Activated T-helper 17 cell treated with anti-CD3 and anti-CD28 coated beads, Interleukin-2, amount 50 U/mL, for 72 hours (primary cell): ENCODE measurements at regions not wholly inside any gene's neighbourhood (a gene's known extent, or its start where the extent isn't known, plus 50 kb on each side); places are given as distances from the start of the nearest gene placed in this dataset.
"Not testable (repeated sequence)": the region's sequence is repeated elsewhere in the genome, so short reads cannot be mapped to it uniquely, and the experiment has no call there.

Experiments
- ATAC-seq: fragments of 150-1000 bp; cut with Tn5 transposase; replicated peaks from 2 replicates; pipeline ENCODE4 v1.10.0; 2021; ENCODE audit warnings: mild to moderate bottlenecking, moderate library complexity
- H3K27ac Mint-ChIP-seq: one replicate; pipeline ENCODE4 v1.8.0; 2022; ENCODE audit warnings: mixed read lengths
- H3K27me3 Mint-ChIP-seq: one replicate; pipeline ENCODE4 v1.8.0; 2022; ENCODE audit warnings: mixed read lengths
- H3K36me3 Mint-ChIP-seq: one replicate; pipeline ENCODE4 v1.8.0; 2022; ENCODE audit warnings: low read depth, mild to moderate bottlenecking, mixed read lengths
- H3K4me1 Mint-ChIP-seq: one replicate; pipeline ENCODE4 v1.8.0; 2022; ENCODE audit warnings: mixed read lengths
- H3K4me3 Mint-ChIP-seq: one replicate; pipeline ENCODE4 v1.8.0; 2022; ENCODE audit warnings: mild to moderate bottlenecking, mixed read lengths
- H3K9me3 Mint-ChIP-seq: one replicate; pipeline ENCODE4 v1.8.0; 2022; ENCODE audit warnings: mixed read lengths

GRCh38 chr5:82601077-82601476 lies 322.9 kb upstream of the RPS23 start:
- no peak overlapping the region for H3K4me3 Mint-ChIP-seq
- ATAC-seq: no peak
- H3K27me3 Mint-ChIP-seq: peaks cover 6% of the 10 kb centered on the region
- no peak overlapping the region for H3K27ac Mint-ChIP-seq
- H3K9me3 Mint-ChIP-seq: peaks cover 1% of the 10 kb centered on the region
- H3K4me1 Mint-ChIP-seq: peaks cover 1% of the 10 kb centered on the region
- H3K36me3 Mint-ChIP-seq: no peaks in the 10 kb centered on the region

GRCh38 chr5:82599692-82600091 lies 321.5 kb upstream of the RPS23 start:
- Mint-ChIP-seq H3K9me3 (no peaks in the 10 kb centered on the region), H3K4me1 (no peaks in the 10 kb centered on the region), H3K27me3 (peaks cover 6% of the 10 kb centered on the region), H3K36me3 (no peaks in the 10 kb centered on the region), H3K27ac (no peak overlapping the region), H3K4me3 (no peak overlapping the region)
- no peak for ATAC-seq

GRCh38 chr5:82599030-82599429 lies 320.9 kb upstream of the RPS23 start:
- H3K4me3 Mint-ChIP-seq: no peak overlapping the region
- H3K27me3 Mint-ChIP-seq: peaks cover 6% of the 10 kb centered on the region
- H3K36me3 Mint-ChIP-seq: no peaks in the 10 kb centered on the region
- no peaks in the 10 kb centered on the region for H3K9me3 Mint-ChIP-seq
- ATAC-seq: no peak
- no peak overlapping the region for H3K27ac Mint-ChIP-seq
- H3K4me1 Mint-ChIP-seq: no peaks in the 10 kb centered on the region

- Mint-ChIP-seq H3K27ac (no peak overlapping the region), H3K4me1 (no peaks in the 10 kb centered on the region), H3K36me3 (no peaks in the 10 kb centered on the region), H3K4me3 (no peak overlapping the region), H3K27me3 (peaks cover 6% of the 10 kb centered on the region), H3K9me3 (no peaks in the 10 kb centered on the region)
- ATAC-seq: no peak
Measured at GRCh38 chr5:82597437-82597836, 319.3 kb upstream of the RPS23 start.

- Mint-ChIP-seq H3K9me3 (no peaks in the 10 kb centered on the region), H3K27ac (no peak overlapping the region), H3K36me3 (no peaks in the 10 kb centered on the region), H3K27me3 (peaks cover 9% of the 10 kb centered on the region), H3K4me1 (no peaks in the 10 kb centered on the region), H3K4me3 (no peak overlapping the region)
- ATAC-seq: no peak
Measured at GRCh38 chr5:82596451-82596850, 318.3 kb upstream of the RPS23 start.

GRCh38 chr5:82595113-82595512 lies 317.0 kb upstream of the RPS23 start:
- Mint-ChIP-seq H3K27ac (no peak overlapping the region), H3K4me1 (no peaks in the 10 kb centered on the region), H3K36me3 (no peaks in the 10 kb centered on the region), H3K9me3 (no peaks in the 10 kb centered on the region), H3K4me3 (no peak overlapping the region), H3K27me3 (peaks cover 13% of the 10 kb centered on the region)
- no peak for ATAC-seq

GRCh38 chr5:82594097-82594496 lies 315.9 kb upstream of the RPS23 start:
- Mint-ChIP-seq H3K27me3 (peaks cover 11% of the 10 kb centered on the region), H3K4me1 (no peaks in the 10 kb centered on the region), H3K4me3 (no peak overlapping the region), H3K36me3 (no peaks in the 10 kb centered on the region), H3K27ac (no peak overlapping the region), H3K9me3 (no peaks in the 10 kb centered on the region)
- ATAC-seq: no peak

- no peaks in the 10 kb centered on the region for H3K36me3 Mint-ChIP-seq
- no peaks in the 10 kb centered on the region for H3K4me1 Mint-ChIP-seq
- no peak overlapping the region for H3K27ac Mint-ChIP-seq
- H3K4me3 Mint-ChIP-seq: no peak overlapping the region
- no peak for ATAC-seq
- H3K27me3 Mint-ChIP-seq: peaks cover 11% of the 10 kb centered on the region
- no peaks in the 10 kb centered on the region for H3K9me3 Mint-ChIP-seq
Measured at GRCh38 chr5:82593481-82593880, 315.3 kb upstream of the RPS23 start.

- no peak overlapping the region for H3K4me3 Mint-ChIP-seq
- no peaks in the 10 kb centered on the region for H3K4me1 Mint-ChIP-seq
- H3K9me3 Mint-ChIP-seq: no peaks in the 10 kb centered on the region
- no peak for ATAC-seq
- H3K27ac Mint-ChIP-seq: no peak overlapping the region
- H3K36me3 Mint-ChIP-seq: no peaks in the 10 kb centered on the region
- peaks cover 8% of the 10 kb centered on the region for H3K27me3 Mint-ChIP-seq
Measured at GRCh38 chr5:82591021-82591515, 312.9 kb upstream of the RPS23 start.

GRCh38 chr5:82590112-82590511 lies 312.0 kb upstream of the RPS23 start:
- Mint-ChIP-seq H3K27me3 (peaks cover 11% of the 10 kb centered on the region), H3K36me3 (no peaks in the 10 kb centered on the region), H3K27ac (no peak overlapping the region), H3K4me3 (no peak overlapping the region), H3K4me1 (no peaks in the 10 kb centered on the region), H3K9me3 (no peaks in the 10 kb centered on the region)
- ATAC-seq: no peak

GRCh38 chr5:82586661-82587310 lies 308.6 kb upstream of the RPS23 start:
- no peak for ATAC-seq
- Mint-ChIP-seq H3K36me3 (no peaks in the 10 kb centered on the region), H3K27ac (no peak overlapping the region), H3K4me3 (no peak overlapping the region), H3K9me3 (peaks cover 16% of the 10 kb centered on the region), H3K4me1 (no peaks in the 10 kb centered on the region), H3K27me3 (peaks cover 13% of the 10 kb centered on the region)

- no peaks in the 10 kb centered on the region for H3K36me3 Mint-ChIP-seq
- H3K4me3 Mint-ChIP-seq: no peak overlapping the region
- H3K9me3 Mint-ChIP-seq: peaks cover 16% of the 10 kb centered on the region
- no peak for ATAC-seq
- H3K27ac Mint-ChIP-seq: no peak overlapping the region
- peaks cover 9% of the 10 kb centered on the region for H3K27me3 Mint-ChIP-seq
- H3K4me1 Mint-ChIP-seq: no peaks in the 10 kb centered on the region
Measured at GRCh38 chr5:82586181-82586580, 308.0 kb upstream of the RPS23 start.

- Mint-ChIP-seq H3K4me1 (no peaks in the 10 kb centered on the region), H3K9me3 (peaks cover 16% of the 10 kb centered on the region), H3K4me3 (no peak overlapping the region), H3K27ac (no peak overlapping the region), H3K27me3 (peaks cover 6% of the 10 kb centered on the region), H3K36me3 (no peaks in the 10 kb centered on the region)
- ATAC-seq: no peak
Measured at GRCh38 chr5:82584631-82585030, 306.5 kb upstream of the RPS23 start.

- H3K9me3 Mint-ChIP-seq: peaks cover 16% of the 10 kb centered on the region
- not testable (repeated sequence) for H3K27ac Mint-ChIP-seq, ATAC-seq, H3K4me1 Mint-ChIP-seq, H3K4me3 Mint-ChIP-seq, H3K27me3 Mint-ChIP-seq, H3K36me3 Mint-ChIP-seq
Measured at GRCh38 chr5:82583331-82583730, 305.2 kb upstream of the RPS23 start.

- no peak for ATAC-seq
- Mint-ChIP-seq H3K4me3 (no peak overlapping the region), H3K27me3 (peaks cover 6% of the 10 kb centered on the region), H3K9me3 (no peaks in the 10 kb centered on the region), H3K27ac (no peak overlapping the region), H3K36me3 (no peaks in the 10 kb centered on the region), H3K4me1 (no peaks in the 10 kb centered on the region)
Measured at GRCh38 chr5:82564963-82565362, 286.8 kb upstream of the RPS23 start.

- ATAC-seq: no peak
- no peaks in the 10 kb centered on the region for H3K36me3 Mint-ChIP-seq
- H3K27me3 Mint-ChIP-seq: peaks cover 6% of the 10 kb centered on the region
- H3K9me3 Mint-ChIP-seq: no peaks in the 10 kb centered on the region
- H3K27ac Mint-ChIP-seq: no peak overlapping the region
- no peaks in the 10 kb centered on the region for H3K4me1 Mint-ChIP-seq
- no peak overlapping the region for H3K4me3 Mint-ChIP-seq
Measured at GRCh38 chr5:82563745-82564144, 285.6 kb upstream of the RPS23 start.
